OCI-LY3 (cell line): ENCODE measurements at regions not wholly inside any gene's neighbourhood (a gene's known extent, or its start where the extent isn't known, plus 50 kb on each side); places are given as distances from the start of the nearest gene placed in this dataset.

Experiments
- EZH2phosphoT487 ChIP-seq: fragments of 200-600 bp; shearing (Covaris generic); IDR thresholded peaks from 2 replicates; pipeline ENCODE4 v1.6.1; 2018; ENCODE audit warnings: antibody characterized with exemption, mixed run types, low read depth
- TF ChIP-seq, protein P1 (sequence below): fragments of 200-600, 300-600 bp; sonication (generic); IDR thresholded peaks from 2 replicates; pipeline ENCODE4 v1.5.1; 2014; ENCODE audit warnings: antibody characterized with exemption, low read length, low read depth

DNA sequence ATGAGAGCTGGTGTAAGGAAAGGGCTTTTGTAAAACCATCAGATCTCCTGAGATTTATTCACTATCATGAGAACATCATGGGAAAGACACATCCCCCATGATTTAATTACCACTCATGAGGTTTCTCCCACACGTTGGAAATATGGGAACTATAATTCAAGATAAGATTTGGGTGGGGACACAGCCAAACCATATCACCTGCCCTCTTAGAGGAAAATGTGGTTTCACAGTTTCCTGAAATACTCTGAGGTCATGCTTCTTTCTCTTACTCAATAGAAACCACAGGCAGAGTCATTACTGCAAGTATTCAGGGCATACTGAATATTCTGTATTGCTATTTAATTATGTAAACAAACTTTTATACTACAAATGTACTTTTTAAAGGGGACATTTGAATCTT is 1453.3 kb downstream of the PCDH18 start:
- TF ChIP-seq, protein P1, sequence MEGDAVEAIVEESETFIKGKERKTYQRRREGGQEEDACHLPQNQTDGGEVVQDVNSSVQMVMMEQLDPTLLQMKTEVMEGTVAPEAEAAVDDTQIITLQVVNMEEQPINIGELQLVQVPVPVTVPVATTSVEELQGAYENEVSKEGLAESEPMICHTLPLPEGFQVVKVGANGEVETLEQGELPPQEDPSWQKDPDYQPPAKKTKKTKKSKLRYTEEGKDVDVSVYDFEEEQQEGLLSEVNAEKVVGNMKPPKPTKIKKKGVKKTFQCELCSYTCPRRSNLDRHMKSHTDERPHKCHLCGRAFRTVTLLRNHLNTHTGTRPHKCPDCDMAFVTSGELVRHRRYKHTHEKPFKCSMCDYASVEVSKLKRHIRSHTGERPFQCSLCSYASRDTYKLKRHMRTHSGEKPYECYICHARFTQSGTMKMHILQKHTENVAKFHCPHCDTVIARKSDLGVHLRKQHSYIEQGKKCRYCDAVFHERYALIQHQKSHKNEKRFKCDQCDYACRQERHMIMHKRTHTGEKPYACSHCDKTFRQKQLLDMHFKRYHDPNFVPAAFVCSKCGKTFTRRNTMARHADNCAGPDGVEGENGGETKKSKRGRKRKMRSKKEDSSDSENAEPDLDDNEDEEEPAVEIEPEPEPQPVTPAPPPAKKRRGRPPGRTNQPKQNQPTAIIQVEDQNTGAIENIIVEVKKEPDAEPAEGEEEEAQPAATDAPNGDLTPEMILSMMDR = no peak
- no peak for TF ChIP-seq EZH2phosphoT487
